ENCODE measurements at regions not wholly inside any gene's neighbourhood (a gene's known extent, or its start where the extent isn't known, plus 50 kb on each side); places are given as distances from the start of the nearest gene placed in this dataset.

DNA sequence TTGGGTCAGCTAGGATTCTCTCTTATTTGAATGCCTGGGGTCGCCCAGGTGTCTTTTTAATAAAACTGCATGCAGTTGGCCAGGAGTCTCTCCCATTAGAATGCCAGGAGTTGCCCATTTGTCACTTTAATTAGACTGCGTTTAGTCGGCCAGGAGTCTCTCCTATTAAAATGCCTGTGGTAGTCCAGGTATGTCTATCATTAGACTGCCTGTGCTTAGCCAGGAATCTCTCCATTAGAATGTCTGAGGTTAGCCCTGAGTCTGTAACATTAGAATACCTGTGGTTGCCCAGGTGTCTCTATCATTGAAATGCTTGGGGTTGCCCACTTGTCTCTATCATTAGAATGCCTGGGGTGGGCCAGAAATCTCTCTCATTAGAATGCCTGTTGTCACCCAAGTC is 1470.9 kb downstream of the UQCRFS1 start:
- no peak overlapping the region for H3K27ac ChIP-seq (replicated peaks; ENCODE audit: low read length)
- H3K4ac ChIP-seq (ENCODE audit: low read length), result no peak overlapping the region
- no peak overlapping the region for H3K4me3 ChIP-seq (ENCODE audit: low read length in 2 of 2)
- no peak overlapping the region for H3K4me2 ChIP-seq (ENCODE audit: insufficient read depth, low read length, poor library complexity, severe bottlenecking)
- H3K23ac ChIP-seq (ENCODE audit: low read depth, low read length, poor library complexity), result no peak overlapping the region
- H2AK5ac ChIP-seq (ENCODE audit: low read depth, low read length), result no peak overlapping the region
- no peak overlapping the region for H3K9ac ChIP-seq (ENCODE audit: low read depth, low read length, poor library complexity)
- no peaks in the 10 kb centered on the region for H3K27me3 ChIP-seq (ENCODE audit: control insufficient read depth in 3 of 3, insufficient read depth in 3 of 3, low read depth in 1 of 3, low read length in 3 of 3)
- H3K4me1 ChIP-seq (ENCODE audit: control insufficient read depth in 2 of 2, insufficient read depth in 1 of 2, low read depth in 1 of 2, low read length in 2 of 2), result peaks cover 0 to 2% of the 10 kb centered on the region in 2 donors
- no peaks in the 10 kb centered on the region for H3K36me3 ChIP-seq (replicated peaks in 1 of 2; ENCODE audit: control insufficient read depth in 2 of 2, insufficient read depth in 2 of 2, low read length in 2 of 2)
- no peak overlapping the region for H2AFZ ChIP-seq (ENCODE audit: low read length)
- H3K14ac ChIP-seq (ENCODE audit: low read length), result no peak overlapping the region
- H2BK5ac ChIP-seq (ENCODE audit: low read length), result no peak overlapping the region
- no CpG with 5 or more reads among the region's 3 CpGs for WGBS, 2 donors (ENCODE audit: extremely low coverage in 2 of 2, insufficient read length in 2 of 2, insufficient replicate concordance in 1 of 2)
- H4K8ac ChIP-seq (ENCODE audit: low read depth, low read length), result no peak overlapping the region
- no peak overlapping the region for H3K18ac ChIP-seq (ENCODE audit: low read length)
- H3K79me1 ChIP-seq (ENCODE audit: low read depth, low read length), result no peaks in the 10 kb centered on the region
- no peak overlapping the region for H2BK15ac ChIP-seq (ENCODE audit: low read length)
- no peak overlapping the region for H2BK120ac ChIP-seq (ENCODE audit: low read depth, low read length)
- no peak overlapping the region for H4K91ac ChIP-seq (ENCODE audit: low read depth, low read length, poor library complexity)
- H3K9me3 ChIP-seq (replicated peaks in 1 of 2; ENCODE audit: control insufficient read depth in 2 of 2, insufficient read depth in 1 of 2, low read depth in 1 of 2, low read length in 2 of 2), result peaks cover 0 to 6% of the 10 kb centered on the region in 2 donors
- DNase-seq (ENCODE audit: low spot score), result no peak
- H2BK12ac ChIP-seq (ENCODE audit: low read length), result no peak overlapping the region

DNA sequence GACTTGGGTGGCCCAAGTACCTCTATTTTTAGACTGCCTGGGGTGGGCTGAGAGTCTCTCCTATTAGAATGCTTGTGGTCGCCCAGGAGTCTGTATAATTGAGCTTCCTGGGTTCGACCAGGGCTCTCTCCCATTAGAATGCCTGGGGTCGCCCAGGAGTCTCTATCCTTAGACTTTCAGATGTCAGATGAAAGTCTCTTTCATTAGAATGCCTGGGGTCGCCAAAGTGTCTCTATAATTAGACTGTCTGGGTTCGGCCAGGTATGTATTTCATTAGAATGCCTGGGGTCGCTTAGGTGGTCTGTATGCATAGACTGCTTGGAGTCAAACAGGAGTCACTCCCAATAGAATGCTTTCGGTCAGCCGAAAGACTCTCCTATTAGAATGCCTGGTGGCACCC is 1471.7 kb downstream of the UQCRFS1 start:
- Histone ChIP-seq H2AFZ (ENCODE audit: low read length) (no peak overlapping the region), H3K79me1 (ENCODE audit: low read depth, low read length) (no peaks in the 10 kb centered on the region), H3K9ac (ENCODE audit: low read depth, low read length, poor library complexity) (no peak overlapping the region), H3K36me3 (replicated peaks in 1 of 2; ENCODE audit: control insufficient read depth in 2 of 2, insufficient read depth in 2 of 2, low read length in 2 of 2) (no peaks in the 10 kb centered on the region), H3K9me3 (replicated peaks in 1 of 2; ENCODE audit: control insufficient read depth in 2 of 2, insufficient read depth in 1 of 2, low read depth in 1 of 2, low read length in 2 of 2) (peaks cover 0 to 6% of the 10 kb centered on the region in 2 donors), H3K18ac (ENCODE audit: low read length) (no peak overlapping the region), H2AK5ac (ENCODE audit: low read depth, low read length) (no peak overlapping the region), H3K4me2 (ENCODE audit: insufficient read depth, low read length, poor library complexity, severe bottlenecking) (no peak overlapping the region), H4K8ac (ENCODE audit: low read depth, low read length) (no peak overlapping the region), H3K4me1 (ENCODE audit: control insufficient read depth in 2 of 2, insufficient read depth in 1 of 2, low read depth in 1 of 2, low read length in 2 of 2) (no peaks in the 10 kb centered on the region), H3K27ac (replicated peaks; ENCODE audit: low read length) (no peak overlapping the region), H2BK5ac (ENCODE audit: low read length) (no peak overlapping the region), H3K4ac (ENCODE audit: low read length) (no peak overlapping the region), H3K27me3 (ENCODE audit: control insufficient read depth in 3 of 3, insufficient read depth in 3 of 3, low read depth in 1 of 3, low read length in 3 of 3) (no peaks in the 10 kb centered on the region), H3K4me3 (ENCODE audit: low read length in 2 of 2) (no peak overlapping the region), H2BK15ac (ENCODE audit: low read length) (no peak overlapping the region), H4K91ac (ENCODE audit: low read depth, low read length, poor library complexity) (no peak overlapping the region), H2BK120ac (ENCODE audit: low read depth, low read length) (no peak overlapping the region), H3K14ac (ENCODE audit: low read length) (no peak overlapping the region), H3K23ac (ENCODE audit: low read depth, low read length, poor library complexity) (no peak overlapping the region), H2BK12ac (ENCODE audit: low read length) (no peak overlapping the region)
- WGBS, 2 donors (ENCODE audit: extremely low coverage in 2 of 2, insufficient read length in 2 of 2, insufficient replicate concordance in 1 of 2), result no CpG with 5 or more reads among the region's 8 CpGs
- DNase-seq (ENCODE audit: low spot score), result no peak

DNA sequence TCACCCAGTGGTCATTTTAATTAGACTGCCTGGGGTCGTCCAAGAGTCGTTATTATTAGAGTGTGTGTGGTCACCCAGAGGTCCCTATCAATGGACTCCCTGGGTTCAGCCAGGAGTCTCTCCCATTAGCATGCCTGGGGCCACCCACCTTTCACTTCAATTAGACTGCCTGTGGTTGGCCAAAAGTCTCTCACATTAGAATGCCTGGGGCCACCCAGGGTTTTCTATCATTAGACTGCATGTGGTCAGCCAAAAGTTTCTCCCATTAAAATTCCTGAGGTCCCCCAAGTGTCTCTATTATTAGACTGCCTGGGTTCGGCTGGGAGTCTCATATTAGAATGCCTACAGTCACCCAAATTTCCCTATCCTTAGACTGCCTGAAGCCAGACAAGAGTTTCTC is 1472.6 kb downstream of the UQCRFS1 start:
- Histone ChIP-seq H3K79me1 (ENCODE audit: low read depth, low read length) (no peaks in the 10 kb centered on the region), H3K9ac (ENCODE audit: low read depth, low read length, poor library complexity) (no peak overlapping the region), H3K18ac (ENCODE audit: low read length) (no peak overlapping the region), H3K14ac (ENCODE audit: low read length) (no peak overlapping the region), H3K36me3 (replicated peaks in 1 of 2; ENCODE audit: control insufficient read depth in 2 of 2, insufficient read depth in 2 of 2, low read length in 2 of 2) (no peaks in the 10 kb centered on the region), H3K4me2 (ENCODE audit: insufficient read depth, low read length, poor library complexity, severe bottlenecking) (no peak overlapping the region), H3K4ac (ENCODE audit: low read length) (no peak overlapping the region), H3K23ac (ENCODE audit: low read depth, low read length, poor library complexity) (no peak overlapping the region), H3K4me1 (ENCODE audit: control insufficient read depth in 2 of 2, insufficient read depth in 1 of 2, low read depth in 1 of 2, low read length in 2 of 2) (no peaks in the 10 kb centered on the region), H3K4me3 (ENCODE audit: low read length in 2 of 2) (no peak overlapping the region), H2BK12ac (ENCODE audit: low read length) (no peak overlapping the region), H2AFZ (ENCODE audit: low read length) (no peak overlapping the region), H2BK5ac (ENCODE audit: low read length) (no peak overlapping the region), H2BK15ac (ENCODE audit: low read length) (no peak overlapping the region), H3K27ac (replicated peaks; ENCODE audit: low read length) (no peak overlapping the region), H3K27me3 (ENCODE audit: control insufficient read depth in 3 of 3, insufficient read depth in 3 of 3, low read depth in 1 of 3, low read length in 3 of 3) (no peaks in the 10 kb centered on the region), H2AK5ac (ENCODE audit: low read depth, low read length) (no peak overlapping the region), H2BK120ac (ENCODE audit: low read depth, low read length) (no peak overlapping the region), H3K9me3 (replicated peaks in 1 of 2; ENCODE audit: control insufficient read depth in 2 of 2, insufficient read depth in 1 of 2, low read depth in 1 of 2, low read length in 2 of 2) (peaks cover 0 to 6% of the 10 kb centered on the region in 2 donors), H4K91ac (ENCODE audit: low read depth, low read length, poor library complexity) (no peak overlapping the region), H4K8ac (ENCODE audit: low read depth, low read length) (no peak overlapping the region)
- no CpG with 5 or more reads among the region's 3 CpGs for WGBS, 2 donors (ENCODE audit: extremely low coverage in 2 of 2, insufficient read length in 2 of 2, insufficient replicate concordance in 1 of 2)
- DNase-seq (ENCODE audit: low spot score), result no peak

DNA sequence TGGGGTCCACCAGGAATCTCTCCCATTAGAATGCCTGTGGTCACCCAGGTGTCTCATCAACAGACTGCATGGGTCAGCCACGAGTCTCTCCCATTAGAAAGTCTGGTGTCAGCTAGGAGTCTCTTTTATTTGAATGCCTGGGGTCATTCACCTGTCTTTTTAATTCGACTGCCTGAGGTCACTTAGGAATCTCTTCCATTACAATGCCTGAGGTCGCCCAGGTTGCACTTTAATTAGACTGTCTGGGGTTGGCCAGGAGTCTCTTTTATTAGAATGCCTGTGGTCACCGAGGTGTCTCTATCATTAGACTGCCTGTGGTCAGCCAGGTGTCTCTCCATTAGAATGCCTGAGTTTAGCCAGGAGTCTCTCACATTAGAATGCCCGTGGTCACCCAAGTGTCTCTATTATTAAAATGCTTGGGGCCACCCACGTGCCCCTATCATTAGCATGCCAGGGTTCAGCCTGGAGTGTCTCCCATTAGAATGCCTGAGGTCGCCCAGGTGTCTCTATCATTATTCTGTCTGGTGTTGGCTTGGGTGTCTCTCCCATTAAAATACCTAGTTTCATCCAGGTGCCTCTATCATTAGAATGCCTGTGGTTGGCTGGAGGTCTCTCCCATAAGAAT is 1474.3 kb downstream of the UQCRFS1 start:
- Histone ChIP-seq H4K91ac (ENCODE audit: low read depth, low read length, poor library complexity) (no peak overlapping the region), H3K4me1 (ENCODE audit: control insufficient read depth in 2 of 2, insufficient read depth in 1 of 2, low read depth in 1 of 2, low read length in 2 of 2) (no peaks in the 10 kb centered on the region), H3K9me3 (replicated peaks in 1 of 2; ENCODE audit: control insufficient read depth in 2 of 2, insufficient read depth in 1 of 2, low read depth in 1 of 2, low read length in 2 of 2) (peaks cover 0 to 6% of the 10 kb centered on the region in 2 donors), H3K4me2 (ENCODE audit: insufficient read depth, low read length, poor library complexity, severe bottlenecking) (no peak overlapping the region), H3K4ac (ENCODE audit: low read length) (no peak overlapping the region), H3K23ac (ENCODE audit: low read depth, low read length, poor library complexity) (no peak overlapping the region), H3K18ac (ENCODE audit: low read length) (no peak overlapping the region), H2BK12ac (ENCODE audit: low read length) (no peak overlapping the region), H3K27me3 (ENCODE audit: control insufficient read depth in 3 of 3, insufficient read depth in 3 of 3, low read depth in 1 of 3, low read length in 3 of 3) (no peaks in the 10 kb centered on the region), H3K4me3 (ENCODE audit: low read length in 2 of 2) (no peak overlapping the region), H3K79me1 (ENCODE audit: low read depth, low read length) (no peaks in the 10 kb centered on the region), H2BK120ac (ENCODE audit: low read depth, low read length) (no peak overlapping the region), H3K14ac (ENCODE audit: low read length) (no peak overlapping the region), H2BK5ac (ENCODE audit: low read length) (no peak overlapping the region), H4K8ac (ENCODE audit: low read depth, low read length) (no peak overlapping the region), H2BK15ac (ENCODE audit: low read length) (no peak overlapping the region), H3K9ac (ENCODE audit: low read depth, low read length, poor library complexity) (no peak overlapping the region), H3K36me3 (replicated peaks in 1 of 2; ENCODE audit: control insufficient read depth in 2 of 2, insufficient read depth in 2 of 2, low read length in 2 of 2) (no peaks in the 10 kb centered on the region), H3K27ac (replicated peaks; ENCODE audit: low read length) (no peak overlapping the region), H2AFZ (ENCODE audit: low read length) (no peak overlapping the region), H2AK5ac (ENCODE audit: low read depth, low read length) (no peak overlapping the region)
- no CpG with 5 or more reads among the region's 7 CpGs for WGBS, 2 donors (ENCODE audit: extremely low coverage in 2 of 2, insufficient read length in 2 of 2, insufficient replicate concordance in 1 of 2)
- no peak for DNase-seq (ENCODE audit: low spot score)

All from neuronal stem cell (in vitro differentiated cells).